AG09309 (cell line): ENCODE measurements at regions not wholly inside any gene's neighbourhood (a gene's known extent, or its start where the extent isn't known, plus 50 kb on each side); places are given as distances from the start of the nearest gene placed in this dataset.

ENCODE experiments used
- DNase-seq: peaks from one replicate; pipeline ENCODE4 v3.0.0-alpha.2; 2010; ENCODE audit warnings: low read depth
- H3K4me3 ChIP-seq: 2 replicates; pipeline ENCODE4 v1.5.1; 2011; ENCODE audit warnings: mild to moderate bottlenecking, low read depth, low read length, moderate library complexity; ENCODE audit not compliant: control insufficient read depth
- CTCF ChIP-seq: IDR thresholded peaks from 2 replicates; pipeline ENCODE4 v1.5.1; 2011; ENCODE audit warnings: mild to moderate bottlenecking, low read depth, low read length, inconsistent platforms; ENCODE audit not compliant: insufficient read depth, control insufficient read depth; ENCODE audit errors: missing control alignments

DNA sequence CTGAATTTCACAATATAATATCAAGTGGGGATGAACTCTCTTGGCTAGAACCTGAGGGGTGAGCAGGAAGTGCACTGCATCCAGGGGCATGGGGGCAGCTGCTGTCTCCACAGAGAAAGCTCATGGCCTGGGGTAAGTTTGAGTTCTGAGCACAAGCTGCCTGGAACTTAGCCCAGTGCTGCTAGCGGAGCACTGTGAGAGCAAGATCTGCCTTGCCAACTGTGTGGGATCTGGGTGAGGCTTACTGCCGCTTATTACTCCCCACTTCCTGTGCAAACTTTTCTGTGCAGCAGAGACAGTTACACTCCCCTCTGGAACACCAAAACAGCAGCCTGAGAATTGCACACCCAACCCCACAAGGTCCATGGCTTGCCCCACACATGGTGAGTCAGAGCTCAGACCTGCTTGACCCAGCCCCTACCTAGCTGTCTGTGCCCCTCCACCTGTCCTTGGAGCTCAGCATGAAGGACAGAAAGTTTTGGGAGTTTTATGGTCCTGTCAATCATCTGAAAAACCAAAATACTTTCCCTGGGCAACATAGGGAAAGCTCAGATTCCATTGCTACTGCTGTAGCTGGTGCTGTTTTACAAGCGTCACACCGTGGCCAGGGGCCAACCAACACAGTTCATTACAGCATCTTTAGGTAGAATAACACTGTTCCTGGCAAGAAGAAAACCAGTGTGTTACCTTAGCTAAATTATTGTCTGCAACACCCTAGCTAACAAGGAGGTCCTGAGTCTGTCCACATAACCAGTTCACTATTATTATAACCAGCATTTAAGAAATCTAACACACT is 762.1 kb upstream of the NEGR1 start:
- DNase-seq: no peak
- no peak for TF ChIP-seq CTCF

DNA sequence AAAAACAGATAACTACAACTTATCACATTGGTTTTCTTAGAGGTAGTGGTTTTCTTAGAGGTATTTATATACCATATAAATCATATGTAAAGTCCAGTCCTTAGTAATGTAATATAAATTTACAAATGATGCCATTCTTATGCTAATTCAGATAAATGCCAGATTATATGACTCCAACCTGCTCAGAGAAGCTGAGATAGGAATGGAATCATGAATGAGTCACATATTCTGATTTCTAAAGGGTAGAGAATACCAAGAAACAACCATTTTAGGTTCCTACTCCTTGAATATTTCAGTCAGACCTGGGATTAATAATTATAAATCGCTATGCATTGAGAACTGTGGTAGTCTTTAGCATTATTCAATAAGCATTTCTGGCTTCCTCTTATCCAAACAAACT is 760.1 kb upstream of the NEGR1 start:
- no peak for TF ChIP-seq CTCF
- no peak for DNase-seq

More for the DNA sequence above, 762.1 kb upstream of the NEGR1 start:
- no peak overlapping the region for H3K4me3 ChIP-seq

DNA sequence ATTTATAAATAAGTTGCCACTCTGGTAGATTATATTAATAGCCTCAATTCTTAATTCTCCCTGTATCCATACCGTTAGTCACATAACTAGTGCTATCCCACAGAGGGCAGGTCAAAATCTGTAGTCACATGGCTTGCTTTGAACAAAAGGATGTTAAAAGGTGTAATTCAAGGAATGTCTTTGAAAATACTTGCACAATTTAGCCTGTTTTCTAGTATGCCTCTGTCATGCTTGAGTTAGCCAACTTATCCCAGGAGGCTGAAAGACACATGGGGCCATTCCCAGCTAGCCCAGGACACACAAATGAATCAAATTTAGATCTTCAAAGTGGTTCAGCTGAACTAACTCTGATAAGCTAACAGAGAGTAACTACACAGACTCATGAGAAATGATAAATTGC is 758.5 kb upstream of the NEGR1 start:
- H3K4me3 ChIP-seq: no peak overlapping the region
- no peak for DNase-seq
- no peak for TF ChIP-seq CTCF

More for the DNA sequence above, 760.1 kb upstream of the NEGR1 start:
- H3K4me3 ChIP-seq: no peak overlapping the region

- TF ChIP-seq CTCF: no peak
- no peak overlapping the region for H3K4me3 ChIP-seq
- no peak for DNase-seq
Measured at GRCh38 chr1:73034271-73034670, 751.9 kb upstream of the NEGR1 start.

- no peak for TF ChIP-seq CTCF
- no peak for DNase-seq
Measured at GRCh38 chr1:73033640-73034039, 751.3 kb upstream of the NEGR1 start.

GRCh38 chr1:73029571-73029970 is 747.2 kb upstream of the NEGR1 start:
- TF ChIP-seq CTCF: no peak
- DNase-seq: no peak
- H3K4me3 ChIP-seq: no peak overlapping the region

More at GRCh38 chr1:73033640-73034039, 751.3 kb upstream of the NEGR1 start:
- no peak overlapping the region for H3K4me3 ChIP-seq

DNA sequence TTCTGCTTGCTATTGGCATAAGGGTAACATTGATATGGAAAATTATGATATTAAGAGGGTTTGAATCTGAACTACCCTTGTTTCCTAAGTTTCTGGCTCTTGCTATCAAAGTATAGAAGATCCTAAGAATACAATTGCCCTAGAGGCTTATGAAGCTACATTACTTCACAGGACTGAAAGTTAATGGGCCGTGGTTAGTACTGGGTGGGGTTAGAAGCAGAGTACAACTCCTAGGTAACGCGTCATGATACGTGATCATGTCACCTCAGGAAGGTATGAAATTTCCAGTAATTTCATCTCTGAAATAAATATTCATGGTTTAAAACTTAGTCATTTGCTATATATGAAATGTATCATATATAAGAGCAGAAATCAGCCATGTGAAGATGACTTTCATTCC is 743.8 kb upstream of the NEGR1 start:
- no peak overlapping the region for H3K4me3 ChIP-seq
- TF ChIP-seq CTCF: no peak
- no peak for DNase-seq
